PC-3 (cell line): ENCODE measurements at regions not wholly inside any gene's neighbourhood (a gene's known extent, or its start where the extent isn't known, plus 50 kb on each side); places are given as distances from the start of the nearest gene placed in this dataset.

Source experiments
- ATAC-seq: fragments of 200-7000 bp; cut with Tn5 transposase; 2 replicates; pipeline ENCODE4 v1.9.1; 2020; ENCODE audit warnings: mild to moderate bottlenecking, moderate library complexity
- BruUV-seq: library from RNA; stranded (reverse); fragments of 400-500 nt; replicated peaks from 2 replicates; lab custom pipeline; 2021; lab: Mats Ljungman, UMichigan
- CTCF ChIA-PET: fragments of 300-600 bp; sonication (Branson Sonifier 250); formaldehyde crosslinking; loops from one replicate; lab custom pipeline; 2022; ENCODE audit warnings: antibody characterized with exemption; lab: Charles Lee
- POLR2A ChIA-PET: fragments of 300-600 bp; sonication (Branson Sonifier 250); formaldehyde crosslinking; loops from one replicate; lab custom pipeline; 2022; ENCODE audit warnings: antibody characterized with exemption; ENCODE audit not compliant: unreplicated experiment; lab: Charles Lee
- DNase-seq: peaks from one replicate; pipeline ENCODE4 v3.0.0-alpha.2; 2015
- H2AFZ ChIP-seq: fragments of 300-600 bp; sonication (generic); 2 replicates; pipeline ENCODE4 v1.6.0; 2016; ENCODE audit warnings: antibody characterized with exemption, low read length
- H3F3A ChIP-seq: fragments of 300-600 bp; sonication (generic); one replicate; pipeline ENCODE4 v1.6.0; 2017; ENCODE audit warnings: antibody characterized with exemption, low read length, control low read depth, mild to moderate bottlenecking; ENCODE audit not compliant: unreplicated experiment
- H3K27ac ChIP-seq: fragments of 300-600 bp; sonication (generic); 2 replicates; pipeline ENCODE4 v1.5.1; 2016; ENCODE audit warnings: mild to moderate bottlenecking, low read length
- H3K27me3 ChIP-seq: fragments of 300-600 bp; sonication (generic); 2 replicates; pipeline ENCODE4 v1.6.1; 2016; ENCODE audit warnings: low read length, mixed read lengths
- H3K36me3 ChIP-seq: fragments of 300-600 bp; sonication (generic); 2 replicates; pipeline ENCODE4 v1.6.1; 2016; ENCODE audit warnings: low read depth, mixed run types, low read length, mixed read lengths
- H3K4me1 ChIP-seq: fragments of 300-600 bp; sonication (generic); 2 replicates; pipeline ENCODE4 v1.5.1; 2016; ENCODE audit warnings: low read length; ENCODE audit not compliant: insufficient read depth
- H3K4me2 ChIP-seq: fragments of 300-600 bp; sonication (generic); 2 replicates; pipeline ENCODE4 v1.6.0; 2016; ENCODE audit warnings: low read length
- H3K4me3 ChIP-seq: fragments of 300-600 bp; sonication (generic); 2 replicates; pipeline ENCODE4 v1.5.1; 2016; ENCODE audit warnings: mild to moderate bottlenecking, low read length, mixed read lengths
- H3K79me2 ChIP-seq: fragments of 300-600 bp; sonication (generic); 2 replicates; pipeline ENCODE4 v1.6.1; 2017; ENCODE audit warnings: low read length, mixed read lengths
- H3K9ac ChIP-seq: fragments of 300-600 bp; sonication (generic); 2 replicates; pipeline ENCODE4 v1.6.0; 2016; ENCODE audit warnings: mild to moderate bottlenecking, low read length
- H3K9me2 ChIP-seq: fragments of 300-600 bp; sonication (generic); replicated peaks from 2 replicates; pipeline ENCODE4 v1.6.1; 2016; ENCODE audit warnings: mixed run types, low read length, mixed read lengths
- H3K9me3 ChIP-seq: fragments of 300-600 bp; sonication (generic); 2 replicates; pipeline ENCODE4 v1.6.1; 2016; ENCODE audit warnings: low read length, mixed read lengths
- H4K20me1 ChIP-seq: fragments of 300-600 bp; sonication (generic); 2 replicates; pipeline ENCODE4 v1.6.1; 2016; ENCODE audit warnings: low read length, mixed read lengths
- CTCF ChIP-seq: fragments of 300-600 bp; sonication (generic); conservative IDR thresholded peaks from 2 replicates; pipeline ENCODE4 v1.5.1; 2017; ENCODE audit warnings: antibody characterized with exemption, low read depth, mild to moderate bottlenecking, low read length
- EZH2 ChIP-seq: fragments of 300-600 bp; sonication (generic); IDR thresholded peaks from one replicate; pipeline ENCODE4 v1.6.1; 2017; ENCODE audit warnings: antibody characterized with exemption, mild to moderate bottlenecking, low read length; ENCODE audit not compliant: unreplicated experiment
- EZH2phosphoT487 ChIP-seq: fragments of 300-600 bp; sonication (generic); IDR thresholded peaks from 2 replicates; pipeline ENCODE4 v1.6.1; 2018; ENCODE audit warnings: mild to moderate bottlenecking, antibody characterized with exemption, low read length, borderline replicate concordance
- intact Hi-C: fragments of 100-400 bp; cut with micrococcal nuclease; formaldehyde crosslinking; loops from 2 replicates; pipeline ENCODE4 v1.9.0; 2023

- no TSS peak for BruUV-seq
- ChIA-PET POLR2A (no interaction called here), CTCF (no interaction called here)
- Histone ChIP-seq H3K9ac (no peak overlapping the region), H4K20me1 (no peaks in the 10 kb centered on the region), H3K9me3 (no peaks in the 10 kb centered on the region), H3K4me3 (no peak overlapping the region), H3K36me3 (no peaks in the 10 kb centered on the region), H2AFZ (no peak overlapping the region), H3F3A (no peaks in the 10 kb centered on the region), H3K9me2 (no peaks in the 10 kb centered on the region), H3K4me1 (no peaks in the 10 kb centered on the region), H3K27me3 (no peaks in the 10 kb centered on the region), H3K4me2 (no peak overlapping the region), H3K27ac (no peak overlapping the region), H3K79me2 (no peaks in the 10 kb centered on the region)
- intact Hi-C loops, result no loop called here
- ATAC-seq, result no peak
- DNase-seq, result no peak
- TF ChIP-seq EZH2 (no peak), CTCF (no peak), EZH2phosphoT487 (no peak)
Observed at GRCh38 chr6:71502956-71503355, 214.3 kb downstream of the OGFRL1 start.

GRCh38 chr6:71507183-71507582 is 218.6 kb downstream of the OGFRL1 start:
- no peaks in the 10 kb centered on the region for H3K4me1 ChIP-seq
- TF ChIP-seq CTCF (no peak), EZH2phosphoT487 (no peak), EZH2 (no peak)
- intact Hi-C loops, result loop anchor here (5.0 kb wide), 1 partner anchor 65 kb away; no protein-coding TSS in a partner anchor
- no peaks in the 10 kb centered on the region for H3K9me2 ChIP-seq
- no peaks in the 10 kb centered on the region for H4K20me1 ChIP-seq
- ATAC-seq (no peak), DNase-seq (no peak)
- no peak overlapping the region for H3K9ac ChIP-seq
- CTCF ChIA-PET, result no interaction called here
- no peaks in the 10 kb centered on the region for H3K36me3 ChIP-seq
- no peaks in the 10 kb centered on the region for H3K79me2 ChIP-seq
- no peaks in the 10 kb centered on the region for H3F3A ChIP-seq
- BruUV-seq, result no TSS peak
- no peaks in the 10 kb centered on the region for H3K9me3 ChIP-seq
- no peaks in the 10 kb centered on the region for H3K27me3 ChIP-seq
- H3K27ac ChIP-seq, result no peak overlapping the region
- H3K4me3 ChIP-seq, result no peak overlapping the region
- no peak overlapping the region for H2AFZ ChIP-seq
- POLR2A ChIA-PET, result no interaction called here
- no peak overlapping the region for H3K4me2 ChIP-seq

GRCh38 chr6:71509191-71510005 is 220.8 kb downstream of the OGFRL1 start:
- Histone ChIP-seq H2AFZ (no peak overlapping the region), H3K27me3 (no peaks in the 10 kb centered on the region), H3K4me1 (no peaks in the 10 kb centered on the region), H3K9me3 (no peaks in the 10 kb centered on the region), H3K9ac (no peak overlapping the region), H3K27ac (no peak overlapping the region), H3K4me3 (no peak overlapping the region), H4K20me1 (no peaks in the 10 kb centered on the region), H3K36me3 (no peaks in the 10 kb centered on the region), H3K79me2 (no peaks in the 10 kb centered on the region), H3F3A (no peaks in the 10 kb centered on the region), H3K9me2 (no peaks in the 10 kb centered on the region), H3K4me2 (no peak overlapping the region)
- ATAC-seq (no peak), DNase-seq (no peak)
- intact Hi-C loops, result loop anchor here (1.0 to 5.0 kb wide), 3 partner anchors 67 to 319 kb away; no protein-coding TSS in a partner anchor
- ChIA-PET CTCF (no interaction called here), POLR2A (no interaction called here)
- no TSS peak for BruUV-seq
- no peak for TF ChIP-seq EZH2phosphoT487
- no peak for TF ChIP-seq EZH2
- no peak for TF ChIP-seq CTCF
